Panc1 (cell line): ENCODE measurements at regions not wholly inside any gene's neighbourhood (a gene's known extent, or its start where the extent isn't known, plus 50 kb on each side); places are given as distances from the start of the nearest gene placed in this dataset.

Experiments used
- ATAC-seq: fragments of 200-7000 bp; cut with Tn5 transposase; 2 replicates; pipeline ENCODE4 v1.9.1; 2020; ENCODE audit warnings: mild to moderate bottlenecking, moderate library complexity
- BruUV-seq: library from RNA; stranded (reverse); fragments of 400-500 nt; replicated peaks from 2 replicates; lab custom pipeline; 2021; lab: Mats Ljungman, UMichigan
- CTCF ChIA-PET: fragments of 300-600 bp; sonication (Branson Sonifier 250); formaldehyde crosslinking; loops from one replicate; lab custom pipeline; 2022; ENCODE audit warnings: antibody characterized with exemption; lab: Charles Lee
- POLR2A ChIA-PET: fragments of 300-600 bp; sonication (Branson Sonifier 250); formaldehyde crosslinking; loops from one replicate; lab custom pipeline; 2022; ENCODE audit warnings: antibody characterized with exemption; lab: Charles Lee
- DNase-seq: peaks from one replicate; pipeline ENCODE4 v3.0.0-alpha.2; 2010; ENCODE audit warnings: low read depth, low spot score
- H3K27ac ChIP-seq: 2 replicates; pipeline ENCODE4 v1.5.1; 2011; ENCODE audit warnings: mild to moderate bottlenecking, low read length, inconsistent platforms
- H3K27me3 ChIP-seq: fragments of 200-500 bp; sonication (Bioruptor generic); 2 replicates; pipeline ENCODE4 v1.6.0; 2014; ENCODE audit warnings: low read length, inconsistent platforms; ENCODE audit not compliant: control insufficient read depth, insufficient read depth
- H3K36me3 ChIP-seq: fragments of 200-500 bp; sonication (Bioruptor generic); 2 replicates; pipeline ENCODE4 v1.5.1; 2014; ENCODE audit warnings: inconsistent platforms, mild to moderate bottlenecking, low read length, moderate library complexity; ENCODE audit not compliant: control insufficient read depth, insufficient read depth
- H3K4me1 ChIP-seq: 2 replicates; pipeline ENCODE4 v1.5.1; 2011; ENCODE audit warnings: inconsistent platforms, mild to moderate bottlenecking, low read length, moderate library complexity; ENCODE audit not compliant: control insufficient read depth, insufficient read depth
- H3K4me3 ChIP-seq, 2 experiments: 2 replicates each; pipeline ENCODE4 v1.5.1; 2011 to 2012; ENCODE audit warnings: low read depth in 2 of 2, low read length in 2 of 2, mild to moderate bottlenecking in 2 of 2, inconsistent platforms in 1 of 2, moderate library complexity in 1 of 2
- H3K9me3 ChIP-seq: fragments of 200-500 bp; sonication (Bioruptor generic); 2 replicates; pipeline ENCODE4 v1.5.1; 2014; ENCODE audit warnings: low read depth, mild to moderate bottlenecking, inconsistent platforms, low read length, moderate library complexity; ENCODE audit not compliant: control insufficient read depth, insufficient read depth
- POLR2AphosphoS5 ChIP-seq: IDR thresholded peaks from 2 replicates; pipeline ENCODE4 v1.6.1; 2012; ENCODE audit warnings: mild to moderate bottlenecking, low read depth, low read length, moderate library complexity
- REST ChIP-seq, 2 experiments: IDR thresholded peaks; 2 replicates each; pipeline ENCODE4 v1.6.1; 2011 to 2012; ENCODE audit warnings: low read depth in 2 of 2, control low read depth in 1 of 2, low read length in 1 of 2, mild to moderate bottlenecking in 1 of 2, moderate library complexity in 1 of 2; ENCODE audit not compliant: insufficient read depth in 1 of 2
- SIN3A ChIP-seq: IDR thresholded peaks from 2 replicates; pipeline ENCODE4 v1.6.1; 2012; ENCODE audit warnings: low read depth, mild to moderate bottlenecking, low read length, moderate library complexity, borderline replicate concordance; ENCODE audit not compliant: insufficient read depth
- TCF7L2 ChIP-seq: IDR thresholded peaks from 2 replicates; pipeline ENCODE4 v1.6.1; 2011; ENCODE audit warnings: mild to moderate bottlenecking, low read depth, low read length, inconsistent platforms
- in situ Hi-C: cut with HindIII; loops from 2 replicates; pipeline ENCODE4 v1.10.0; 2016; ENCODE audit warnings: low sequenced_read_pairs, low pct_unique_long_range_greater_than_20kb
- intact Hi-C: fragments of 100-400 bp; cut with micrococcal nuclease; formaldehyde crosslinking; loops from one replicate; pipeline ENCODE4 v1.10.0; 2022; ENCODE audit not compliant: unreplicated experiment
- TF ChIP-seq, protein P1 (sequence below): fragments of 450-650 bp; IDR thresholded peaks from 2 replicates; pipeline ENCODE4 v1.5.1; 2017; ENCODE audit warnings: mild to moderate bottlenecking

GRCh38 chr4:54390670-54391069, 161.6 kb downstream of the PDGFRA start:
- Histone ChIP-seq H3K4me3 (no peak overlapping the region), H3K36me3 (no peaks in the 10 kb centered on the region), H3K27me3 (no peaks in the 10 kb centered on the region), H3K9me3 (no peaks in the 10 kb centered on the region), H3K4me1 (no peaks in the 10 kb centered on the region), H3K27ac (no peak overlapping the region)
- ChIA-PET CTCF (no interaction called here), POLR2A (no interaction called here)
- no peak for TF ChIP-seq REST (IDR thresholded peaks at IDR 0.05; ENCODE audit: insufficient read depth in 1 of 2, low read depth in 2 of 2, low read length in 1 of 2)
- no peak for TF ChIP-seq SIN3A
- TF ChIP-seq, protein P1, sequence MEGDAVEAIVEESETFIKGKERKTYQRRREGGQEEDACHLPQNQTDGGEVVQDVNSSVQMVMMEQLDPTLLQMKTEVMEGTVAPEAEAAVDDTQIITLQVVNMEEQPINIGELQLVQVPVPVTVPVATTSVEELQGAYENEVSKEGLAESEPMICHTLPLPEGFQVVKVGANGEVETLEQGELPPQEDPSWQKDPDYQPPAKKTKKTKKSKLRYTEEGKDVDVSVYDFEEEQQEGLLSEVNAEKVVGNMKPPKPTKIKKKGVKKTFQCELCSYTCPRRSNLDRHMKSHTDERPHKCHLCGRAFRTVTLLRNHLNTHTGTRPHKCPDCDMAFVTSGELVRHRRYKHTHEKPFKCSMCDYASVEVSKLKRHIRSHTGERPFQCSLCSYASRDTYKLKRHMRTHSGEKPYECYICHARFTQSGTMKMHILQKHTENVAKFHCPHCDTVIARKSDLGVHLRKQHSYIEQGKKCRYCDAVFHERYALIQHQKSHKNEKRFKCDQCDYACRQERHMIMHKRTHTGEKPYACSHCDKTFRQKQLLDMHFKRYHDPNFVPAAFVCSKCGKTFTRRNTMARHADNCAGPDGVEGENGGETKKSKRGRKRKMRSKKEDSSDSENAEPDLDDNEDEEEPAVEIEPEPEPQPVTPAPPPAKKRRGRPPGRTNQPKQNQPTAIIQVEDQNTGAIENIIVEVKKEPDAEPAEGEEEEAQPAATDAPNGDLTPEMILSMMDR: no peak
- TF ChIP-seq POLR2AphosphoS5: no peak
- TF ChIP-seq TCF7L2: no peak
- intact Hi-C loops (no loop called here), in situ Hi-C loops (no loop called here)
- ATAC-seq (no peak), DNase-seq (no peak)
- BruUV-seq: no TSS peak

DNA sequence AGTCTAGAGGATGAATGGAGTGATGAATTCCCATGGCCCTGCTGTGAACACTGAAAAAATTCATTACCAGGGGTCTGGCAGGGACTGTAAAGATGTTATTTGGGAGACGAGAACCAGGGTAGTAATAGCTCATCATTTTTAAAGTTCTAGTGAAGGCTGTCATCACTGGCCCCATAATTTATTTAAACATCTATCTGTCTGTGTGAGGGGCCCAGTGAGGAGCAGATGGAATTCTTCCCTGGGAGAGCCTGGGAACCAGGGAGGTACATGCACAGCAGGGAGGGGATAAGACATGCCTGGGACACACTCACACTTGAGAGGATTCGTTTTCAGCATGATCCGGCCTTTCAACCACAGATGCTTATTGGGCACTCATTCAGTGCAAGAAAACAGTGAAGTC, 162.0 kb downstream of the PDGFRA start:
- intact Hi-C loops (no loop called here), in situ Hi-C loops (no loop called here)
- Histone ChIP-seq H3K36me3 (no peaks in the 10 kb centered on the region), H3K27me3 (no peaks in the 10 kb centered on the region), H3K27ac (no peak overlapping the region), H3K4me3 (no peak overlapping the region), H3K4me1 (no peaks in the 10 kb centered on the region), H3K9me3 (no peaks in the 10 kb centered on the region)
- POLR2A ChIA-PET: no interaction called here
- CTCF ChIA-PET: no interaction called here
- TF ChIP-seq, protein P1: no peak
- TF ChIP-seq POLR2AphosphoS5: no peak
- no peak for TF ChIP-seq SIN3A
- TF ChIP-seq REST (IDR thresholded peaks at IDR 0.05; ENCODE audit: insufficient read depth in 1 of 2, low read depth in 2 of 2, low read length in 1 of 2): no peak
- no peak for TF ChIP-seq TCF7L2
- BruUV-seq: no TSS peak
- no peak for ATAC-seq
- DNase-seq: no peak
